Esophagus muscularis mucosa (tissue), 3 donors: ENCODE measurements at regions not wholly inside any gene's neighbourhood (a gene's known extent, or its start where the extent isn't known, plus 50 kb on each side); places are given as distances from the start of the nearest gene placed in this dataset.

Experiments used
- POLR2A ChIP-seq: fragments of 450-650 bp; IDR thresholded peaks from one replicate; pipeline ENCODE4 v1.6.1; 2017; ENCODE audit warnings: antibody characterized with exemption, moderate library complexity, mild to moderate bottlenecking, low read depth
- POLR2AphosphoS5 ChIP-seq, 2 donors: sonication (generic); formaldehyde crosslinking; IDR thresholded peaks; one replicate each; pipeline ENCODE4 v1.6.1; 2017; ENCODE audit warnings: antibody characterized with exemption in 2 of 2
- TF ChIP-seq, protein P1 (sequence below), 3 experiments: fragments of 200-600 bp in 2 of 3; fragments of 450-650 bp in 1 of 3; sonication (generic) in 2 of 3; IDR thresholded peaks; one replicate each; pipeline ENCODE4 v1.5.1; 2017 to 2019; ENCODE audit warnings: antibody characterized with exemption in 3 of 3, mild to moderate bottlenecking in 2 of 3, moderate library complexity in 1 of 3

DNA sequence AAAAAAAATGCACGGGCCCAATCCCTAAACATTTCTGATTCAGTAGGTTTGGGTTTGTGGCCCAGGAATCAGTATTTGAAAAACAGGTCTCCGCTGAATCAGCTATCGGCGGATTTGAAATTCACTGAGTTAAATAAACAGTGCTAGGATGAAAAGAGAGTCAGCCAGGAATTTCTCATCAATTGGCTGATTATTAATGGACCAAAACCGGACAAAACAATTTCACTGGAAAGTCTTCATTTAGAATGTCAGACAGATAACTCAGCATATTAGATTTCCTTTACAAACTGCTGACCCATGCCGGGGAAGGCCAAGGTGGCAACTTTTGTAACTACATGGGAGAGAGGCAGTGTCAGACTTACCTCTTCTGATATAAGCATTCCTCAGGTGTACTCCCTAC lies 99.4 kb upstream of the LSM6 start:
- TF ChIP-seq POLR2A (no peak), POLR2AphosphoS5 (IDR thresholded peaks at IDR 0.05) (no peak)
- TF ChIP-seq, protein P1, sequence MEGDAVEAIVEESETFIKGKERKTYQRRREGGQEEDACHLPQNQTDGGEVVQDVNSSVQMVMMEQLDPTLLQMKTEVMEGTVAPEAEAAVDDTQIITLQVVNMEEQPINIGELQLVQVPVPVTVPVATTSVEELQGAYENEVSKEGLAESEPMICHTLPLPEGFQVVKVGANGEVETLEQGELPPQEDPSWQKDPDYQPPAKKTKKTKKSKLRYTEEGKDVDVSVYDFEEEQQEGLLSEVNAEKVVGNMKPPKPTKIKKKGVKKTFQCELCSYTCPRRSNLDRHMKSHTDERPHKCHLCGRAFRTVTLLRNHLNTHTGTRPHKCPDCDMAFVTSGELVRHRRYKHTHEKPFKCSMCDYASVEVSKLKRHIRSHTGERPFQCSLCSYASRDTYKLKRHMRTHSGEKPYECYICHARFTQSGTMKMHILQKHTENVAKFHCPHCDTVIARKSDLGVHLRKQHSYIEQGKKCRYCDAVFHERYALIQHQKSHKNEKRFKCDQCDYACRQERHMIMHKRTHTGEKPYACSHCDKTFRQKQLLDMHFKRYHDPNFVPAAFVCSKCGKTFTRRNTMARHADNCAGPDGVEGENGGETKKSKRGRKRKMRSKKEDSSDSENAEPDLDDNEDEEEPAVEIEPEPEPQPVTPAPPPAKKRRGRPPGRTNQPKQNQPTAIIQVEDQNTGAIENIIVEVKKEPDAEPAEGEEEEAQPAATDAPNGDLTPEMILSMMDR (IDR thresholded peaks at IDR 0.05), result no peak
